T-helper 1 cell treated with Interleukin-12 subunit alpha and Interleukin-12 subunit beta and Interleukin-4 antibody, amounts not matched to agents 30 μg/mL and 1 μg/mL, for 36 hours (primary cell): ENCODE measurements at regions not wholly inside any gene's neighbourhood (a gene's known extent, or its start where the extent isn't known, plus 50 kb on each side); places are given as distances from the start of the nearest gene placed in this dataset.
A peak's percentile ranks its signal among the peaks of the same experiment; 100 is the strongest.
"Not testable (repeated sequence)": the region's sequence is repeated elsewhere in the genome, so short reads cannot be mapped to it uniquely, and the experiment has no call there.

ENCODE experiments used
- H3K27ac Mint-ChIP-seq: one replicate; pipeline ENCODE4 v1.8.0; 2021; ENCODE audit warnings: mild to moderate bottlenecking, mixed read lengths
- H3K27me3 Mint-ChIP-seq: one replicate; pipeline ENCODE4 v1.8.0; 2021; ENCODE audit warnings: low read depth, mixed read lengths
- H3K36me3 Mint-ChIP-seq: one replicate; pipeline ENCODE4 v1.8.0; 2021; ENCODE audit warnings: low read depth, mixed read lengths
- H3K4me1 Mint-ChIP-seq: one replicate; pipeline ENCODE4 v1.8.0; 2021; ENCODE audit warnings: low read depth, mixed read lengths
- H3K4me3 Mint-ChIP-seq: one replicate; pipeline ENCODE4 v1.8.0; 2021; ENCODE audit warnings: mild to moderate bottlenecking, moderate library complexity, mixed read lengths
- H3K9me3 Mint-ChIP-seq: one replicate; pipeline ENCODE4 v1.8.0; 2021; ENCODE audit warnings: mixed read lengths

GRCh38 chrX:3820167-3820566 lies 106.7 kb upstream of the PRKX start:
- peaks cover 16% of the 10 kb centered on the region for H3K36me3 Mint-ChIP-seq
- no peaks in the 10 kb centered on the region for H3K27me3 Mint-ChIP-seq
- no peak overlapping the region for H3K4me3 Mint-ChIP-seq
- peaks cover 4% of the 10 kb centered on the region for H3K4me1 Mint-ChIP-seq
- no peaks in the 10 kb centered on the region for H3K9me3 Mint-ChIP-seq
- H3K27ac Mint-ChIP-seq: no peak overlapping the region

- H3K4me3 Mint-ChIP-seq, H3K27ac Mint-ChIP-seq, H3K27me3 Mint-ChIP-seq, H3K9me3 Mint-ChIP-seq, H3K36me3 Mint-ChIP-seq, H3K4me1 Mint-ChIP-seq: not testable (repeated sequence)
Measured at GRCh38 chrX:3817480-3817879, 104.0 kb upstream of the PRKX start.

GRCh38 chrX:3815896-3816664 lies 102.6 kb upstream of the PRKX start:
- Mint-ChIP-seq H3K4me3 (peak overlapping the region; percentile 53), H3K36me3 (peaks cover 5% of the 10 kb centered on the region), H3K27ac (peak overlapping the region; percentile 26), H3K4me1 (peaks cover 12% of the 10 kb centered on the region), H3K27me3 (no peaks in the 10 kb centered on the region), H3K9me3 (no peaks in the 10 kb centered on the region)

- peak overlapping the region; percentile 16 for H3K4me3 Mint-ChIP-seq
- no peaks in the 10 kb centered on the region for H3K9me3 Mint-ChIP-seq
Measured at GRCh38 chrX:3811331-3812311, 98.2 kb upstream of the PRKX start.

GRCh38 chrX:3807906-3808305 lies 94.5 kb upstream of the PRKX start:
- Mint-ChIP-seq H3K36me3 (no peaks in the 10 kb centered on the region), H3K9me3 (no peaks in the 10 kb centered on the region), H3K4me3 (no peak overlapping the region), H3K4me1 (peaks cover 19% of the 10 kb centered on the region), H3K27me3 (peaks cover 37% of the 10 kb centered on the region), H3K27ac (no peak overlapping the region)

More at GRCh38 chrX:3811331-3812311, 98.2 kb upstream of the PRKX start:
- peaks cover 30% of the 10 kb centered on the region for H3K27me3 Mint-ChIP-seq
- H3K27ac Mint-ChIP-seq: peak overlapping the region; percentile 73
- peaks cover 19% of the 10 kb centered on the region for H3K4me1 Mint-ChIP-seq
- H3K36me3 Mint-ChIP-seq: no peaks in the 10 kb centered on the region

- H3K27me3 Mint-ChIP-seq: peaks cover 37% of the 10 kb centered on the region
- no peak overlapping the region for H3K27ac Mint-ChIP-seq
- peaks cover 11% of the 10 kb centered on the region for H3K4me1 Mint-ChIP-seq
- H3K9me3 Mint-ChIP-seq: no peaks in the 10 kb centered on the region
- H3K4me3 Mint-ChIP-seq: no peak overlapping the region
- no peaks in the 10 kb centered on the region for H3K36me3 Mint-ChIP-seq
Measured at GRCh38 chrX:3806630-3807029, 93.2 kb upstream of the PRKX start.

- no peaks in the 10 kb centered on the region for H3K36me3 Mint-ChIP-seq
Measured at GRCh38 chrX:3803713-3804112, 90.3 kb upstream of the PRKX start.

GRCh38 chrX:3803305-3803704 lies 89.9 kb upstream of the PRKX start:
- Mint-ChIP-seq H3K4me3 (no peak overlapping the region), H3K4me1 (no peaks in the 10 kb centered on the region), H3K27ac (no peak overlapping the region), H3K36me3 (no peaks in the 10 kb centered on the region), H3K27me3 (peaks cover 32% of the 10 kb centered on the region), H3K9me3 (no peaks in the 10 kb centered on the region)

More at GRCh38 chrX:3803713-3804112, 90.3 kb upstream of the PRKX start:
- H3K4me1 Mint-ChIP-seq: no peaks in the 10 kb centered on the region
- no peak overlapping the region for H3K27ac Mint-ChIP-seq
- no peaks in the 10 kb centered on the region for H3K9me3 Mint-ChIP-seq
- no peak overlapping the region for H3K4me3 Mint-ChIP-seq
- H3K27me3 Mint-ChIP-seq: peaks cover 33% of the 10 kb centered on the region

GRCh38 chrX:3795411-3795810 lies 82.0 kb upstream of the PRKX start:
- peaks cover 43% of the 10 kb centered on the region for H3K27me3 Mint-ChIP-seq
- H3K36me3 Mint-ChIP-seq, H3K4me3 Mint-ChIP-seq, H3K9me3 Mint-ChIP-seq, H3K4me1 Mint-ChIP-seq, H3K27ac Mint-ChIP-seq: not testable (repeated sequence)

GRCh38 chrX:3791449-3791848 lies 78.0 kb upstream of the PRKX start:
- Mint-ChIP-seq H3K36me3 (no peaks in the 10 kb centered on the region), H3K9me3 (no peaks in the 10 kb centered on the region), H3K27ac (no peak overlapping the region), H3K4me1 (peaks cover 4% of the 10 kb centered on the region), H3K27me3 (peaks cover 34% of the 10 kb centered on the region), H3K4me3 (no peak overlapping the region)

GRCh38 chrX:3788494-3789233 lies 75.2 kb upstream of the PRKX start:
- H3K4me1 Mint-ChIP-seq: peaks cover 6% of the 10 kb centered on the region
- peaks cover 17% of the 10 kb centered on the region for H3K9me3 Mint-ChIP-seq
- H3K4me3 Mint-ChIP-seq: no peak overlapping the region
- no peak overlapping the region for H3K27ac Mint-ChIP-seq
- peaks cover 4% of the 10 kb centered on the region for H3K36me3 Mint-ChIP-seq
- H3K27me3 Mint-ChIP-seq: peaks cover 18% of the 10 kb centered on the region

- Mint-ChIP-seq H3K4me1 (peaks cover 6% of the 10 kb centered on the region), H3K27me3 (peaks cover 13% of the 10 kb centered on the region), H3K9me3 (peaks cover 17% of the 10 kb centered on the region), H3K4me3 (no peak overlapping the region), H3K27ac (no peak overlapping the region), H3K36me3 (peaks cover 4% of the 10 kb centered on the region)
Measured at GRCh38 chrX:3787856-3788255, 74.4 kb upstream of the PRKX start.

GRCh38 chrX:3785822-3786221 lies 72.4 kb upstream of the PRKX start:
- H3K27me3 Mint-ChIP-seq, H3K36me3 Mint-ChIP-seq, H3K27ac Mint-ChIP-seq, H3K4me1 Mint-ChIP-seq, H3K4me3 Mint-ChIP-seq: not testable (repeated sequence)
- H3K9me3 Mint-ChIP-seq: peaks cover 17% of the 10 kb centered on the region

GRCh38 chrX:3780564-3780963 lies 67.1 kb upstream of the PRKX start:
- no peak overlapping the region for H3K27ac Mint-ChIP-seq
- no peak overlapping the region for H3K4me3 Mint-ChIP-seq
- peaks cover 16% of the 10 kb centered on the region for H3K9me3 Mint-ChIP-seq
- peaks cover 10% of the 10 kb centered on the region for H3K4me1 Mint-ChIP-seq
- H3K36me3 Mint-ChIP-seq: peaks cover 4% of the 10 kb centered on the region
- peaks cover 7% of the 10 kb centered on the region for H3K27me3 Mint-ChIP-seq
